ENCODE measurements at regions not wholly inside any gene's neighbourhood (a gene's known extent, or its start where the extent isn't known, plus 50 kb on each side); places are given as distances from the start of the nearest gene placed in this dataset.

DNA sequence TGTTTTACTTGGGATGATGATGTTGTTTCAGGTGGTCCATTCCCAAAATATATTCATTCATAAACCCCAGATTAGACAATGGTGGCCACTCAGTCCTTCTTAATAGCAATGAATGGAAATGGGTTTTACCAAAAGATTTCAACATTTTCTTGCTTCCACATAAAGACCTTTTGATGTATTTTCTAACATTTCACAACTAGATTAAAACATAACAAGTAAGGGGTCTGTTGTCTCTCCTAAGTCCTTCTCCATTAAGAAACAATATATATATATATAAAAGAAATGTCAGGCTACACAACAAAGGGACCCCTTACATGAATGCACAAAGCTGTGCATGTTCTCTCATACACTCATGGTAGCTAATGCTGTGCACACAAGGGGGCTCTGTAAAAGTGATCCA, 176.4 kb downstream of the ANXA2 start:
- H3T11ph ChIP-seq (ENCODE audit: low read length): no peak overlapping the region
- no peaks in the 10 kb centered on the region for H3K9me3 ChIP-seq (ENCODE audit: control insufficient read depth, low read depth, low read length)
- H3K9ac ChIP-seq (ENCODE audit: extremely low read depth, insufficient read length, low read length): no peak overlapping the region
- H2AFZ ChIP-seq (ENCODE audit: low read length): no peak overlapping the region
- H3K79me2 ChIP-seq (ENCODE audit: insufficient read depth, low read length): no peaks in the 10 kb centered on the region
- H2BK12ac ChIP-seq (ENCODE audit: insufficient read length, low read depth, low read length): no peak overlapping the region
- no peak overlapping the region for H3K14ac ChIP-seq (ENCODE audit: insufficient read depth, low read length)
- no peak overlapping the region for H4K8ac ChIP-seq (replicated peaks; ENCODE audit: insufficient read length, low read depth, low read length)
- H3K4me3 Mint-ChIP-seq: no peak overlapping the region
- no peak for DNase-seq
- H3K56ac ChIP-seq (ENCODE audit: insufficient read length, low read depth, low read length): no peak overlapping the region
- H4K91ac ChIP-seq (ENCODE audit: insufficient read length, low read depth, low read length): no peak overlapping the region
- no peaks in the 10 kb centered on the region for H3K79me1 ChIP-seq (ENCODE audit: insufficient read depth, low read depth, low read length, poor library complexity, severe bottlenecking)
- no peaks in the 10 kb centered on the region for H3K27me3 ChIP-seq (ENCODE audit: insufficient read depth, low read length)
- H3K36me3 Mint-ChIP-seq (ENCODE audit: insufficient read depth in 1 of 3, low read depth in 3 of 3): no peaks in the 10 kb centered on the region; a peak in 1 of 7 replicates
- no peaks in the 10 kb centered on the region for H3K23me2 ChIP-seq (ENCODE audit: insufficient read length, low read depth, low read length, poor library complexity, severe bottlenecking)
- TF ChIP-seq, protein P1, sequence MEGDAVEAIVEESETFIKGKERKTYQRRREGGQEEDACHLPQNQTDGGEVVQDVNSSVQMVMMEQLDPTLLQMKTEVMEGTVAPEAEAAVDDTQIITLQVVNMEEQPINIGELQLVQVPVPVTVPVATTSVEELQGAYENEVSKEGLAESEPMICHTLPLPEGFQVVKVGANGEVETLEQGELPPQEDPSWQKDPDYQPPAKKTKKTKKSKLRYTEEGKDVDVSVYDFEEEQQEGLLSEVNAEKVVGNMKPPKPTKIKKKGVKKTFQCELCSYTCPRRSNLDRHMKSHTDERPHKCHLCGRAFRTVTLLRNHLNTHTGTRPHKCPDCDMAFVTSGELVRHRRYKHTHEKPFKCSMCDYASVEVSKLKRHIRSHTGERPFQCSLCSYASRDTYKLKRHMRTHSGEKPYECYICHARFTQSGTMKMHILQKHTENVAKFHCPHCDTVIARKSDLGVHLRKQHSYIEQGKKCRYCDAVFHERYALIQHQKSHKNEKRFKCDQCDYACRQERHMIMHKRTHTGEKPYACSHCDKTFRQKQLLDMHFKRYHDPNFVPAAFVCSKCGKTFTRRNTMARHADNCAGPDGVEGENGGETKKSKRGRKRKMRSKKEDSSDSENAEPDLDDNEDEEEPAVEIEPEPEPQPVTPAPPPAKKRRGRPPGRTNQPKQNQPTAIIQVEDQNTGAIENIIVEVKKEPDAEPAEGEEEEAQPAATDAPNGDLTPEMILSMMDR (conservative IDR thresholded peaks at IDR 0.05): no peak
- H3K18ac ChIP-seq (ENCODE audit: insufficient read length, low read depth, low read length): no peak overlapping the region
- no peaks in the 10 kb centered on the region for H3K27me3 Mint-ChIP-seq (ENCODE audit: low read depth)
- H3K23ac ChIP-seq (ENCODE audit: insufficient read length, low read depth, low read length): no peak overlapping the region
- no peaks in the 10 kb centered on the region for H3K4me1 ChIP-seq (ENCODE audit: insufficient read depth, low read length)
- H2AK5ac ChIP-seq (ENCODE audit: insufficient read length, low read length): no peak overlapping the region
- H4K5ac ChIP-seq (ENCODE audit: insufficient read length, low read depth, low read length): no peak overlapping the region
- H2BK15ac ChIP-seq (ENCODE audit: low read depth, low read length): no peak overlapping the region
- no peak overlapping the region for H2BK120ac ChIP-seq (ENCODE audit: low read depth, low read length, poor library complexity, severe bottlenecking)
- no peak overlapping the region for H3K27ac ChIP-seq (ENCODE audit: insufficient read length, low read depth, low read length)
- H3K9me3 Mint-ChIP-seq: no peaks in the 10 kb centered on the region
- H3K27ac Mint-ChIP-seq: no peak overlapping the region
- peaks cover 2 to 4% of the 10 kb centered on the region in 2 experiments; a peak in 1 of 4 replicates for H3K4me1 Mint-ChIP-seq
- no peak overlapping the region for H3K4ac ChIP-seq (ENCODE audit: low read depth, low read length)
- no peaks in the 10 kb centered on the region for H4K20me1 ChIP-seq (ENCODE audit: control insufficient read depth, insufficient read depth, insufficient read length)
- H3K4me2 ChIP-seq (ENCODE audit: insufficient read depth, insufficient read length, low read length): no peak overlapping the region
- H2BK20ac ChIP-seq (ENCODE audit: low read depth, low read length, poor library complexity, severe bottlenecking): no peak overlapping the region
- H2BK5ac ChIP-seq (ENCODE audit: insufficient read length, low read length): no peak overlapping the region

Measured in H9 (cell line).